Panc1 (cell line): ENCODE measurements at regions not wholly inside any gene's neighbourhood (a gene's known extent, or its start where the extent isn't known, plus 50 kb on each side); places are given as distances from the start of the nearest gene placed in this dataset.

Experiments
- ATAC-seq: fragments of 200-7000 bp; cut with Tn5 transposase; 2 replicates; pipeline ENCODE4 v1.9.1; 2020; ENCODE audit warnings: mild to moderate bottlenecking, moderate library complexity
- BruUV-seq: library from RNA; stranded (reverse); fragments of 400-500 nt; replicated peaks from 2 replicates; lab custom pipeline; 2021; lab: Mats Ljungman, UMichigan
- CTCF ChIA-PET: fragments of 300-600 bp; sonication (Branson Sonifier 250); formaldehyde crosslinking; loops from one replicate; lab custom pipeline; 2022; ENCODE audit warnings: antibody characterized with exemption; lab: Charles Lee
- POLR2A ChIA-PET: fragments of 300-600 bp; sonication (Branson Sonifier 250); formaldehyde crosslinking; loops from one replicate; lab custom pipeline; 2022; ENCODE audit warnings: antibody characterized with exemption; lab: Charles Lee
- DNase-seq: peaks from one replicate; pipeline ENCODE4 v3.0.0-alpha.2; 2010; ENCODE audit warnings: low read depth, low spot score
- H3K27ac ChIP-seq: 2 replicates; pipeline ENCODE4 v1.5.1; 2011; ENCODE audit warnings: mild to moderate bottlenecking, low read length, inconsistent platforms
- H3K27me3 ChIP-seq: fragments of 200-500 bp; sonication (Bioruptor generic); 2 replicates; pipeline ENCODE4 v1.6.0; 2014; ENCODE audit warnings: low read length, inconsistent platforms; ENCODE audit not compliant: control insufficient read depth, insufficient read depth
- H3K36me3 ChIP-seq: fragments of 200-500 bp; sonication (Bioruptor generic); 2 replicates; pipeline ENCODE4 v1.5.1; 2014; ENCODE audit warnings: inconsistent platforms, mild to moderate bottlenecking, low read length, moderate library complexity; ENCODE audit not compliant: control insufficient read depth, insufficient read depth
- H3K4me1 ChIP-seq: 2 replicates; pipeline ENCODE4 v1.5.1; 2011; ENCODE audit warnings: inconsistent platforms, mild to moderate bottlenecking, low read length, moderate library complexity; ENCODE audit not compliant: control insufficient read depth, insufficient read depth
- H3K4me3 ChIP-seq, 2 experiments: 2 replicates each; pipeline ENCODE4 v1.5.1; 2011 to 2012; ENCODE audit warnings: low read depth in 2 of 2, low read length in 2 of 2, mild to moderate bottlenecking in 2 of 2, inconsistent platforms in 1 of 2, moderate library complexity in 1 of 2
- H3K9me3 ChIP-seq: fragments of 200-500 bp; sonication (Bioruptor generic); 2 replicates; pipeline ENCODE4 v1.5.1; 2014; ENCODE audit warnings: low read depth, mild to moderate bottlenecking, inconsistent platforms, low read length, moderate library complexity; ENCODE audit not compliant: control insufficient read depth, insufficient read depth
- POLR2AphosphoS5 ChIP-seq: IDR thresholded peaks from 2 replicates; pipeline ENCODE4 v1.6.1; 2012; ENCODE audit warnings: mild to moderate bottlenecking, low read depth, low read length, moderate library complexity
- SIN3A ChIP-seq: IDR thresholded peaks from 2 replicates; pipeline ENCODE4 v1.6.1; 2012; ENCODE audit warnings: low read depth, mild to moderate bottlenecking, low read length, moderate library complexity, borderline replicate concordance; ENCODE audit not compliant: insufficient read depth
- TCF7L2 ChIP-seq: IDR thresholded peaks from 2 replicates; pipeline ENCODE4 v1.6.1; 2011; ENCODE audit warnings: mild to moderate bottlenecking, low read depth, low read length, inconsistent platforms
- in situ Hi-C: cut with HindIII; loops from 2 replicates; pipeline ENCODE4 v1.10.0; 2016; ENCODE audit warnings: low sequenced_read_pairs, low pct_unique_long_range_greater_than_20kb
- intact Hi-C: fragments of 100-400 bp; cut with micrococcal nuclease; formaldehyde crosslinking; loops from one replicate; pipeline ENCODE4 v1.10.0; 2022; ENCODE audit not compliant: unreplicated experiment
- TF ChIP-seq, protein P1 (sequence below): fragments of 450-650 bp; IDR thresholded peaks from 2 replicates; pipeline ENCODE4 v1.5.1; 2017; ENCODE audit warnings: mild to moderate bottlenecking
- TF ChIP-seq, protein P2 (sequence below), 2 experiments: IDR thresholded peaks; 2 replicates each; pipeline ENCODE4 v1.6.1; 2011 to 2012; ENCODE audit warnings: low read depth in 2 of 2, control low read depth in 1 of 2, low read length in 1 of 2, mild to moderate bottlenecking in 1 of 2, moderate library complexity in 1 of 2; ENCODE audit not compliant: insufficient read depth in 1 of 2

DNA sequence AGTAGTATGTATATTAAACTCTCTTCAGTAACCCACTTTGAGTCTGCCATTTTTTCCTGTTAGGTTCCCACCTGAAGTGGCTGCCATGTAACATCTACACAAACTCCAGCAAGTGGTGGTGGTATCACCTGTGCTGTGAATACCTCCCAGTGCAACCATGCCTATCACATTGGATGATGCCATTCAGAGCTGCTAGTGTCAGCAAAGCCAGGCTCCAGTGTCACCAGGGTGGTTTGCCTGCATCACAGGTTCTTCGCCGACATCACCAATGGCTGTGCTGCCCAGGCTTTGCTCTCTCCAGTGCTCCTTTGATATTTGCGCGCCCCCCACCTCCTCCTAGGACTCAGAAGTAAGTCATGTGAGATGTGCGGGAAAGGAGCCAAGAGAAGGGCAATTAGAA, 162.6 kb upstream of the FOXA2 start:
- ChIA-PET POLR2A (interaction anchor here (0.6 kb wide), 1 partner anchor 881 kb away, joined by 3 read pairs; no protein-coding TSS in a partner anchor), CTCF (no interaction called here)
- H3K4me1 ChIP-seq = no peaks in the 10 kb centered on the region
- in situ Hi-C loops (no loop called here), intact Hi-C loops (no loop called here)
- H3K4me3 ChIP-seq = no peak overlapping the region
- no peaks in the 10 kb centered on the region for H3K36me3 ChIP-seq
- H3K9me3 ChIP-seq = no peaks in the 10 kb centered on the region
- no TSS peak for BruUV-seq
- no peak overlapping the region for H3K27ac ChIP-seq
- TF ChIP-seq SIN3A (no peak), POLR2AphosphoS5 (no peak), TCF7L2 (no peak)
- TF ChIP-seq, protein P1, sequence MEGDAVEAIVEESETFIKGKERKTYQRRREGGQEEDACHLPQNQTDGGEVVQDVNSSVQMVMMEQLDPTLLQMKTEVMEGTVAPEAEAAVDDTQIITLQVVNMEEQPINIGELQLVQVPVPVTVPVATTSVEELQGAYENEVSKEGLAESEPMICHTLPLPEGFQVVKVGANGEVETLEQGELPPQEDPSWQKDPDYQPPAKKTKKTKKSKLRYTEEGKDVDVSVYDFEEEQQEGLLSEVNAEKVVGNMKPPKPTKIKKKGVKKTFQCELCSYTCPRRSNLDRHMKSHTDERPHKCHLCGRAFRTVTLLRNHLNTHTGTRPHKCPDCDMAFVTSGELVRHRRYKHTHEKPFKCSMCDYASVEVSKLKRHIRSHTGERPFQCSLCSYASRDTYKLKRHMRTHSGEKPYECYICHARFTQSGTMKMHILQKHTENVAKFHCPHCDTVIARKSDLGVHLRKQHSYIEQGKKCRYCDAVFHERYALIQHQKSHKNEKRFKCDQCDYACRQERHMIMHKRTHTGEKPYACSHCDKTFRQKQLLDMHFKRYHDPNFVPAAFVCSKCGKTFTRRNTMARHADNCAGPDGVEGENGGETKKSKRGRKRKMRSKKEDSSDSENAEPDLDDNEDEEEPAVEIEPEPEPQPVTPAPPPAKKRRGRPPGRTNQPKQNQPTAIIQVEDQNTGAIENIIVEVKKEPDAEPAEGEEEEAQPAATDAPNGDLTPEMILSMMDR = no peak
- TF ChIP-seq, protein P2, sequence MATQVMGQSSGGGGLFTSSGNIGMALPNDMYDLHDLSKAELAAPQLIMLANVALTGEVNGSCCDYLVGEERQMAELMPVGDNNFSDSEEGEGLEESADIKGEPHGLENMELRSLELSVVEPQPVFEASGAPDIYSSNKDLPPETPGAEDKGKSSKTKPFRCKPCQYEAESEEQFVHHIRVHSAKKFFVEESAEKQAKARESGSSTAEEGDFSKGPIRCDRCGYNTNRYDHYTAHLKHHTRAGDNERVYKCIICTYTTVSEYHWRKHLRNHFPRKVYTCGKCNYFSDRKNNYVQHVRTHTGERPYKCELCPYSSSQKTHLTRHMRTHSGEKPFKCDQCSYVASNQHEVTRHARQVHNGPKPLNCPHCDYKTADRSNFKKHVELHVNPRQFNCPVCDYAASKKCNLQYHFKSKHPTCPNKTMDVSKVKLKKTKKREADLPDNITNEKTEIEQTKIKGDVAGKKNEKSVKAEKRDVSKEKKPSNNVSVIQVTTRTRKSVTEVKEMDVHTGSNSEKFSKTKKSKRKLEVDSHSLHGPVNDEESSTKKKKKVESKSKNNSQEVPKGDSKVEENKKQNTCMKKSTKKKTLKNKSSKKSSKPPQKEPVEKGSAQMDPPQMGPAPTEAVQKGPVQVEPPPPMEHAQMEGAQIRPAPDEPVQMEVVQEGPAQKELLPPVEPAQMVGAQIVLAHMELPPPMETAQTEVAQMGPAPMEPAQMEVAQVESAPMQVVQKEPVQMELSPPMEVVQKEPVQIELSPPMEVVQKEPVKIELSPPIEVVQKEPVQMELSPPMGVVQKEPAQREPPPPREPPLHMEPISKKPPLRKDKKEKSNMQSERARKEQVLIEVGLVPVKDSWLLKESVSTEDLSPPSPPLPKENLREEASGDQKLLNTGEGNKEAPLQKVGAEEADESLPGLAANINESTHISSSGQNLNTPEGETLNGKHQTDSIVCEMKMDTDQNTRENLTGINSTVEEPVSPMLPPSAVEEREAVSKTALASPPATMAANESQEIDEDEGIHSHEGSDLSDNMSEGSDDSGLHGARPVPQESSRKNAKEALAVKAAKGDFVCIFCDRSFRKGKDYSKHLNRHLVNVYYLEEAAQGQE (IDR thresholded peaks at IDR 0.05; ENCODE audit: insufficient read depth in 1 of 2, low read depth in 2 of 2, low read length in 1 of 2) = no peak
- DNase-seq = no peak
- H3K27me3 ChIP-seq = no peaks in the 10 kb centered on the region; the same call in 1 of the 2 replicates
- no peak for ATAC-seq

DNA sequence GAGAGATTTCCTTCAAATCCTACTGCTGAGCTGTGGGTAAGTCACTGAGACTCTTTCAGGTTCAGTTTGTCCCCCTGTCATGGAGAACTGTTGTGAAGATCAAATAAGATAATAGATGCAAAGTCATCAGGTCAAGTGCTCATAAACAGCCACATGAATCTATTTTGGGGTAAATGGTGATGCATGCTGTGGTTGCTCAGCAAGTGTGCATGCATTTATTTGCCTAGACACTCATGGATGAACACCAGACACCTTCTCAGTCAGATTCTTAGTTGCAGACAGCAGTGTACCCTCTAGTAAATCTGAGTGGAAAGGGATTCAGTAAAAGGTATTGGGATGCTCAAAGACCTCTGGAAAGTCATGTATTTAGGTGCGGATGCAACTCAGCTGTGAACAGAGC, 168.0 kb upstream of the FOXA2 start:
- no TSS peak for BruUV-seq
- DNase-seq = no peak
- H3K4me1 ChIP-seq = no peaks in the 10 kb centered on the region
- TF ChIP-seq, protein P2 (IDR thresholded peaks at IDR 0.05; ENCODE audit: insufficient read depth in 1 of 2, low read depth in 2 of 2, low read length in 1 of 2) = no peak
- TF ChIP-seq POLR2AphosphoS5 = no peak
- no peak for ATAC-seq
- CTCF ChIA-PET = no interaction called here
- H3K36me3 ChIP-seq = no peaks in the 10 kb centered on the region
- H3K9me3 ChIP-seq = no peaks in the 10 kb centered on the region
- H3K4me3 ChIP-seq = no peak overlapping the region
- no peak overlapping the region for H3K27ac ChIP-seq
- POLR2A ChIA-PET = interaction anchor here (0.6 kb wide), 1 partner anchor 170 kb away, joined by 3 read pairs; no protein-coding TSS in a partner anchor
- intact Hi-C loops (no loop called here), in situ Hi-C loops (no loop called here)
- no peaks in the 10 kb centered on the region; the same call in 1 of the 2 replicates for H3K27me3 ChIP-seq
